Colon (tissue), 2 donors: ENCODE measurements at regions not wholly inside any gene's neighbourhood (a gene's known extent, or its start where the extent isn't known, plus 50 kb on each side); places are given as distances from the start of the nearest gene placed in this dataset.
"Not testable (repeated sequence)": the region's sequence is repeated elsewhere in the genome, so short reads cannot be mapped to it uniquely, and the experiment has no call there.

Source experiments
- FAIRE-seq: peaks from 2 replicates; lab custom pipeline; 2012; peaks lifted over from hg19 to GRCh38; lab: Jason Lieb, UNC
- donor health status: control.
- donor health status: control.

- no peak for FAIRE-seq
Measured at GRCh38 chr20:11511821-11512220, 405.9 kb upstream of the BTBD3 start.

DNA sequence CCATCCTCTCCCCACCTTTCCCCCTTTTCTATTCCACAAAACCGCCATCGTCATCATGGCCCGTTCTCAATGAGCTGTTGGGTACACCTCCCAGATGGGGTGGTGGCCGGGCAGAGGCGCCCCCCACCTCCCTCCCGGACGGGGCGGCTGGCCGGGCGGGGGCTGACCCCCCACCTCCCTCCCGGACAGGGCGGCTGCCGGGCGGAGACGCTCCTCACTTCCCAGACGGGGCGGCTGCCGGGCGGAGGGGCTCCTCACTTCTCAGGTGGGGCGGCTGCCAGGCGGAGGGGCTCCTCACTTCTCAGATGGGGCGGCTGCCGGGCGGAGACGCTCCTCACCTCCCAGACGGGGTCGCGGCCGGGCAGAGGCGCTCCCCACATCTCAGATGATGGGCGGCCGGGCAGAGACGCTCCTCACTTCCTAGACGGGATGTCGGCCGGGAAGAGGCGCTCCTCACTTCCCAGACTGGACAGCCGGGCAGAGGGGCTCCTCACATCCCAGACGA is 404.4 kb upstream of the BTBD3 start:
- FAIRE-seq: not testable (repeated sequence)

DNA sequence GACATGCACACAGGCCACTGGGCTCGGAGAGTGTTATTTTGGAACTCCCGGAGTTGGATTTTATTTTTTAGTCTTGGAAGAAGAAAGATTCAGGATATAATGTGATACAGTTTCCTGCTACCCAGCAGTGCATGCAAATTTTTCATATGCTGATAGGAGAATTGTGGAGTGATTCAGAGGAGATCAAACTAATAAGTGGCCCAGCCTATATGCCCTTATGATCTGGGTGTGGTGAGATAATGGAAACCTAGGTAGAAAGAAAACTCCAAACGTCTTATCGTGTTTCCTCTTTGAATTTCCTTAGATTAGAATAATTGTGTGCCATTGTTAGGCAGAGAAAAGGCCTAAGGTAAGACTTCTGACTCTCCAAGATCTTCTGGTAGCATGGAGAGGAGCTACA is 401.2 kb upstream of the BTBD3 start:
- FAIRE-seq: no peak

DNA sequence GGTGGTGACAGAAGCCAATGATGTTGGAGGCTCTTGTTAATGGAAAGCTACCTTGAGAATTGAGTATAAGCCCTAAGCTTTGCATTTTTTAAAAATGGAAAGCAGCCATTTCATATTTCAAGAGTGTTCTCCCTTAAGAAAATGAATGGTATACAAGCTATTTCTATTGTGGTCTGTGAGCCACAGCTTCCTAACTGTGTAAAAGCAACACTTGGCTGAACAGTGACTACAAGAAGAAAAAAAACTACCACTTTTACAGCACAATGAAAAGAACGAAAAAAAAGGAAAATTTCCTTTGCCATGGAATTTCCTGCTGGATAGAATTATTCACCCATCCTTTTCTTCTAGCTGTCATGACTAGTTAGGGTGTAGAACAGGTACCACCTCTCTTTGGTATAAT is 397.1 kb upstream of the BTBD3 start:
- FAIRE-seq: no peak

GRCh38 chr20:11521476-11522365 is 396.0 kb upstream of the BTBD3 start:
- FAIRE-seq: no peak

- no peak for FAIRE-seq
Measured at GRCh38 chr20:11522366-11522741, 395.3 kb upstream of the BTBD3 start.

DNA sequence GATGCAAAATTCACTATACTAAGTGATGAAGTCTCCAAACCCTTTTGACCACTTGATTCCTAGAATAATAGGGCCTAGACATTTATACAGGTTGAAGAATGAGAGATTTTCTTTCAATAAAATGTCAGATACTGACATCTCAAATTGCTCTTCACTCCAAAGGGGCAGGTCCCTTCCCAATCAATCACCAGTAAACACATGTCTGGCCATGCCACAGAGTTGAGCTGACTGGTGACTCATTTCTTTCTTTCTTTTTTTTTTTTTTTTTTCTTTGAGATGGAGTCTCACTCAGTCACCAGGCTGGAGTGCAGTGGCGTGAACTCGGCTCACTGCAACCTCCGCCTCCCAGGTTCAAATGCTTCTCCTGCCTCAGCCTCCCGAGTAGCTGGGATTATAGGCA is 388.6 kb upstream of the BTBD3 start:
- FAIRE-seq: no peak

- FAIRE-seq: no peak
Measured at GRCh38 chr20:11537032-11537431, 380.7 kb upstream of the BTBD3 start.

DNA sequence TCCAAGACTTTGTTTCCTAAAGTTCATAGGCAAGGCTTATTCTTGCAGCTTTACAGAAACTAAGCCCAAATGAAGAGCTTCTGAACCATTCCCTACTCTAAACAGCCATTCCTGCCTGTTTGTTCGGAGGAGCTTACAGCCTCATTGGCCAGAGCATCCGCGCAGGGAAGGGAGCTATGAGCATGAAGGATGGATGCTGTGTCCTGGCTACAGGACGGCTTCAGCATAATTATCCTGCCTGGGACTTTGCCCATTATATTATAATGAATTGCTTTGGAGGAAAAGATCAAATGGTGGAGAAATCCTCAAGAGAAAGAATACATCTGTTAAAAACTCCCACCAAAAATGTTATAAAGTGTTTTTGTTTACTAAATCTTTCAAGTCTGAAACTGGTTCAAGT is 378.2 kb upstream of the BTBD3 start:
- no peak for FAIRE-seq

DNA sequence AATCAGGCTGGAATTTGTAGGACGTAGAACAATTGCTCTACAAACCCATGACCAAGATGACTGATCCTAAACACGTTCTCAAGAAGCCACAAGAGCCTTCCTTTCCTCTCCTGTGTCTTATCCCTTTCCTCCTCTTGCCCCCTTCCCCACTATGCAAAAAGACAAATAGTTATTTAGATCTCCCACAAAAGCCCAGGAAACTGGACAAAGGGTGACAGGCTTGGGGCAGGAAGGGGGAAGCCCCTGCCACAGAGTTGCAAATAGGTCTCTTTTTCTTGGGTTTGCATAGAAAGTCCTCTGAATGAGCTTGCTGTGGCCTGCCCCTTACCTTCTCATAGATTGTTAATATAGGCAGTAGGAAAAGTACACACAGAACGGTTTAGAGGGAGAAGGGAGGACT is 377.1 kb upstream of the BTBD3 start:
- no peak for FAIRE-seq

DNA sequence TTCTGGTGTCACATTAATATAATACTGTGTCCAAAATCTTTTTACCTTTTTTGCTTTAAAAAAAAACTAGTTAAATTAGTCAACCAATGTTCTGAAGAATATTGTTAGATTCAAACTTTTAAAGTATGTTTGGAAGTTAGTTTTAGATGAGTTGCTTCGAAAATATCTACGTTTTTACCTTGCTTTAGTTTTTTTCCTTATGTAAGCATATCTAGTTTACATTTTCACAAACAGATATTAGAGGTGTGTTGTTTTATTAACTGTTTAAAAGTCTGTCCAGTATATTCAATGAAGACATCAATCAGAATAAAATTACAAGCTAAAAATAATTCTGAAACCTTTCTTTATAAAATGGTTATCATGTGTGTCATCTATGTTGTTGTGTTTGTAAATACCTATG is 375.0 kb upstream of the BTBD3 start:
- peak; percentile 14 for FAIRE-seq

- FAIRE-seq: no peak
Measured at GRCh38 chr20:11544029-11544678, 373.5 kb upstream of the BTBD3 start.

- FAIRE-seq: no peak
Measured at GRCh38 chr20:11546939-11547338, 370.8 kb upstream of the BTBD3 start.

GRCh38 chr20:11549172-11550103 is 368.3 kb upstream of the BTBD3 start:
- FAIRE-seq: no peak

- FAIRE-seq: no peak
Measured at GRCh38 chr20:11550657-11551338, 366.9 kb upstream of the BTBD3 start.

- FAIRE-seq: no peak
Measured at GRCh38 chr20:11551479-11551878, 366.2 kb upstream of the BTBD3 start.

DNA sequence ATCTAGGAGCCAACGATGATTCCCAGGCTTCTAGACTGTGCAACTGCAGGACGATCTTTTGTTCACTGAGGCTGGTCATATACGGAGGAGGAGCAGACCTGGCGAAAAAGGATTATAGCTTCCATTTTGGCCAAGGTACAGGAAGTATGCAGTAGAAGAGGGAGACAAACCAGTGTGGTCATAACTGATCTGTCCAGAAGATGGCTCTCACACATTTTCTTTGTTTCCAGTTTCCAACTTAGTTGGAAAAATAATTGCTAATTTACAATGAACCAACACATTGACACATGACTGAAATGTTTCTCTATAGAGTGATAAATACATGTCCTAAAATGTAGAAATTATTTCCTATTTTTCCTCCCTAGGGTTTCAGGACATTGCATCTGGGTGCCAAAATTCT is 364.1 kb upstream of the BTBD3 start:
- FAIRE-seq: no peak

DNA sequence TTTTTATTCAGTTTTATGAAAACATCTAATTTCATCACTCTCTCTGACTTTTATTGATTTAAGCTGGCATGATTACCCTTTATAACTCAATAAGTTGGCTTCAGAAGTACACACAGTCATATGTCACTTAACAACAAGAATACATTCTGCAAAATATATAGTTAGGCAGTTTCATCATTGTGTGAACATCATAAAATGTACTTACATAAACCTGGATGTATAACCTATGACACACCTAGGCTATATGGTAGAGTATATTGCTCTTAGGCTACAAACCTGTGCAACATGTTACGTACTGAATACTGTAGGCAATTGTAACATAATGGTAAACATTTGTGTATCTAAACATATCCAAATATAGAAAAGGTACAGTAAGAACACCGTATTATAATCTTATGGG is 362.2 kb upstream of the BTBD3 start:
- peak; percentile 91 for FAIRE-seq

- FAIRE-seq: no peak
Measured at GRCh38 chr20:11556410-11556809, 361.3 kb upstream of the BTBD3 start.

DNA sequence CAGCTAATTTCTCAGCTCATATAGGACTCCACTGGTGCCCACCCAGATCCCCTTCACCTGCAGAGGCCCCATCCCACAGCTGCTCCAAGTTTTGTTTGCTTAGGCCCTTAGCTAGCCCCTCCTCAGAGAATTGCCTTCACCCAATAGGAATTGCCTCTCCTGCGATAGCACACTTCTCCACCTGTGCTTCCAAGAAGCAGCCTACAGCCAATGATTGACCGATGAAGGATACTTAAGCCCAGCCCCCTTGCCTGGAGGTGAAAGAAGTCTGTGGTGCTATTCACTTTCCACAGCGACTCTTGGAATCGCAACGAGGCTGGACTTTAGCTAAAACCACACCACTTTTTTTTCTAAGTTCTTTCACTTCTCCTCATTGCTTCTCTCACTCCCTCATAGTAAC is 353.2 kb upstream of the BTBD3 start:
- FAIRE-seq: no peak

DNA sequence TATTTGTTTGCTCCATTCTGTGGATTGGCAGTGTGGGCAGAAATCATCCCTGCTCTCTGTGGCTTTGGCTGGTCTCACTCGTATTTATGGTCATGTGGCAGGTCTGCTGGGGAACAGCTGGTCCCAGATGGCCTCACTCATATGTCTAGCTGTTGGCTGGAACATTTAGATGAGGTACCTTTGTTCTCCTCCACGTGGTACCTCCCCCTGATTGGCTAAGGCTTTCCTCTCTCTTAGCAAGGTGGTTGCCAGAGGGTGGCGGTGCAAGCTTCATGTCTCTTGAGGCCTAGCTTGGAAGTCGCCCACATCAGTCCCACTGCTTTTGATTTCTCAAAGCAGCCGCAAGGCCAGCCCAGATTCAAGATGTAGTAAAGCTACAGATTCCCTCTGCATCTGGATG is 348.5 kb upstream of the BTBD3 start:
- no peak for FAIRE-seq

- FAIRE-seq: no peak
Measured at GRCh38 chr20:11573507-11573906, 344.2 kb upstream of the BTBD3 start.
